HAP-1 (cell line): ENCODE measurements at regions not wholly inside any gene's neighbourhood (a gene's known extent, or its start where the extent isn't known, plus 50 kb on each side); places are given as distances from the start of the nearest gene placed in this dataset.

Source experiments
- DNase-seq, 2 experiments: peaks; one replicate each; pipeline ENCODE4 v3.0.0-alpha.2; 2016 to 2020; ENCODE audit warnings: low spot score in 2 of 2
- H3K27me3 ChIP-seq: fragments of 250-450 bp; sonication (Bioruptor Pico); 2 replicates; pipeline ENCODE4 v1.5.1; 2020; ENCODE audit warnings: low read depth, mild to moderate bottlenecking, moderate library complexity
- H3K36me3 ChIP-seq: fragments of 250-450 bp; sonication (Bioruptor Pico); replicated peaks from 2 replicates; pipeline ENCODE4 v1.5.1; 2020; ENCODE audit warnings: mild to moderate bottlenecking
- H3K4me1 ChIP-seq: fragments of 250-450 bp; sonication (Bioruptor Pico); 2 replicates; pipeline ENCODE4 v1.5.1; 2020; ENCODE audit warnings: mild to moderate bottlenecking
- H3K4me3 ChIP-seq: fragments of 250-450 bp; sonication (Bioruptor Pico); 2 replicates; pipeline ENCODE4 v1.5.1; 2020; ENCODE audit warnings: mild to moderate bottlenecking, moderate library complexity
- H3K9me3 ChIP-seq: fragments of 250-450 bp; sonication (Bioruptor Pico); 2 replicates; pipeline ENCODE4 v1.5.1; 2020; ENCODE audit warnings: mild to moderate bottlenecking, moderate library complexity
- in situ Hi-C: fragments of 300-500 bp; cut with MboI; formaldehyde crosslinking; loops from 3 replicates; pipeline ENCODE4 v1.14.3; 2020; ENCODE audit warnings: low sequenced_read_pairs, inconsistent platforms, mixed read lengths

DNA sequence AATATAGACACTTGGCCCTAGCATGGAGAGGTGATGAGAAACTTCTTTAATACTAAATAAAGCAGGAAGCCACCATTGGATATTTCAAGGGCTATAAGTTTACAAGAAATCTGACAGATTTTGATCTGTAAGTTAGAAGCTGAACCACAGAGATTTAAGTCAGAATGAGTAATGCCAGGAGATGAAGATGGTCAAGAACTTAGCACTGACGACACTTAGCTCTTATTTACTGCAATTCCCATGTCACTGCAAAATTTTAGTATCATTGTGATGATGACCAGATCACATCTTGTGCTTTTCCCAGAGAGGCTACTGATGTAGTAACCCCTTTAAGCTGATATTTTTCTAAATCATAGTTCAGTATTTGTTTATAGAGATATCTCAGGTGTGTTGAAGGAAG, 59.4 kb upstream of the CD96 start:
- no peak for DNase-seq
- H3K9me3 ChIP-seq, result no peaks in the 10 kb centered on the region; the same call in 1 of the 2 replicates
- in situ Hi-C loops, result no loop called here

DNA sequence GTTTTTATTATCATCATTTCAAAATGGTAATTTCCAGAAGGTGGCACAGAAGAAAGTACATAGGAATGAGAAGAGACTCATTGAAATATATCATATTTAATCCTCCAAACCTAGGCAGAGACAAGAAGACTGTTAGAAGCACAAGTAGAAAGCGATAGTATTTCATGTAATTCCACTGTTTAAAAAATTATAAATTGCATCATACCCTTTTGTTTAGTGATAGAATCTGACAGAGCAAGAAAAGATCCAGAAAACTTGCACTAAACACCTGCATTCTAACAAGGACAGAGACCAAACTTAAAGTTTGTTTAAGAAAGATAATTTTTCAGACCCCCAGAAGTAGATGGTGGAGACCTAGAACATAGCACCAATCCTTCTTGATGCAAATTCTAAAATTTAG, 56.9 kb upstream of the CD96 start:
- in situ Hi-C loops, result no loop called here
- H3K36me3 ChIP-seq, result no peaks in the 10 kb centered on the region
- no peak overlapping the region for H3K4me3 ChIP-seq
- H3K4me1 ChIP-seq, result no peaks in the 10 kb centered on the region
- no peaks in the 10 kb centered on the region for H3K27me3 ChIP-seq
- no peak for DNase-seq
- H3K9me3 ChIP-seq, result no peaks in the 10 kb centered on the region; the same call in 1 of the 2 replicates

More for the DNA sequence above, 59.4 kb upstream of the CD96 start:
- Histone ChIP-seq H3K4me3 (no peak overlapping the region), H3K4me1 (no peaks in the 10 kb centered on the region), H3K27me3 (no peaks in the 10 kb centered on the region), H3K36me3 (no peaks in the 10 kb centered on the region)
